ENCODE measurements at regions not wholly inside any gene's neighbourhood (a gene's known extent, or its start where the extent isn't known, plus 50 kb on each side); places are given as distances from the start of the nearest gene placed in this dataset.

GRCh38 chr2:120535081-120535480, 189.1 kb downstream of the INHBB start:
- CTCF ChIA-PET (ENCODE audit: partially characterized antibody) = interaction anchor here (1.5 to 3.2 kb wide), 3 partner anchors 16 to 26 kb away, joined by 3 to 12 read pairs (median 6); no protein-coding TSS in a partner anchor
- no peak overlapping the region for H2BK12ac ChIP-seq (ENCODE audit: low read depth, low read length)
- H3K23ac ChIP-seq (ENCODE audit: insufficient read length) = no peak overlapping the region
- H3K4me2 ChIP-seq (ENCODE audit: insufficient read depth in 1 of 2, low read depth in 2 of 2, low read length in 2 of 2) = no peak overlapping the region
- H2BK20ac ChIP-seq (ENCODE audit: low read length) = no peak overlapping the region
- H2BK120ac ChIP-seq (replicated peaks; ENCODE audit: low read depth, low read length) = no peak overlapping the region
- peaks cover 0 to 8% of the 10 kb centered on the region in 2 experiments; a peak in 1 of 4 replicates for H3K9me3 ChIP-seq (ENCODE audit: insufficient read depth in 2 of 2, low read depth in 1 of 2, low read length in 1 of 2)
- no peak overlapping the region for H3K18ac ChIP-seq (ENCODE audit: extremely low read depth, low read length)
- H3K9ac ChIP-seq (replicated peaks in 1 of 4; ENCODE audit: extremely low read depth in 1 of 4, low read depth in 3 of 4, low read length in 3 of 4) = no peak overlapping the region
- H2BK15ac ChIP-seq (ENCODE audit: low read length) = no peak overlapping the region
- H2AFZ ChIP-seq (ENCODE audit: low read length) = no peak overlapping the region
- DNase-seq (ENCODE audit: low read depth in 1 of 2, low spot score in 2 of 2) = no peak
- H3K4me3 ChIP-seq (ENCODE audit: extremely low read depth in 1 of 4, insufficient read depth in 2 of 4, low read depth in 3 of 4, low read length in 4 of 4) = no peak overlapping the region
- H3K23me2 ChIP-seq (ENCODE audit: low read depth, low read length) = no peaks in the 10 kb centered on the region
- H3K4me1 ChIP-seq (replicated peaks in 1 of 4; ENCODE audit: control insufficient read depth in 3 of 4, insufficient read depth in 4 of 4, low read length in 3 of 4) = no peaks in the 10 kb centered on the region
- H3K27me3 ChIP-seq (replicated peaks in 1 of 4; ENCODE audit: control insufficient read depth in 3 of 4, extremely low read depth in 1 of 4, insufficient read depth in 3 of 4, low read length in 3 of 4) = peaks cover 0 to 6% (median 2%) of the 10 kb centered on the region in 4 experiments; a peak in 3 of 7 replicates
- no peak overlapping the region for H4K91ac ChIP-seq (replicated peaks; ENCODE audit: insufficient read length, low read length)
- no peak overlapping the region for H2BK5ac ChIP-seq (ENCODE audit: low read depth, low read length)
- POLR2A ChIA-PET (ENCODE audit: partially characterized antibody) = no interaction called here
- no peaks in the 10 kb centered on the region for H3K79me1 ChIP-seq (ENCODE audit: low read depth, low read length)
- H3K14ac ChIP-seq (ENCODE audit: insufficient read length) = no peak overlapping the region
- no peak overlapping the region for H4K8ac ChIP-seq (ENCODE audit: extremely low read depth, insufficient read depth, low read length)
- no peak overlapping the region for H3K27ac ChIP-seq (ENCODE audit: low read depth, low read length)
- no peak overlapping the region for H2AK5ac ChIP-seq (ENCODE audit: low read depth, low read length)
- H4K5ac ChIP-seq (ENCODE audit: insufficient read length, low read depth, low read length) = no peak overlapping the region
- no peak overlapping the region for H3K4ac ChIP-seq (replicated peaks; ENCODE audit: insufficient read length, low read depth, low read length)
- no peaks in the 10 kb centered on the region for H3K79me2 ChIP-seq (ENCODE audit: control insufficient read depth in 1 of 2, insufficient read depth in 2 of 2, low read length in 2 of 2)
- H3K36me3 ChIP-seq (ENCODE audit: control insufficient read depth in 2 of 4, insufficient read depth in 4 of 4, low read length in 3 of 4) = no peaks in the 10 kb centered on the region
- FAIRE-seq = no peak
- H3K56ac ChIP-seq (replicated peaks; ENCODE audit: insufficient read length, low read depth, low read length) = no peak overlapping the region
- 77% methylated on average over 5 of the region's 5 CpGs; no CpG with 5 or more reads in 1 of the 2 experiments for WGBS, 2 experiments (ENCODE audit: extremely low coverage in 1 of 2, insufficient coverage in 1 of 2, insufficient read length in 1 of 2, insufficient replicate concordance in 2 of 2, low coverage in 1 of 2, low lambda C conversion rate in 2 of 2, missing lambda C conversion rate in 1 of 2)
- H4K20me1 ChIP-seq (replicated peaks in 1 of 2; ENCODE audit: control insufficient read depth in 1 of 2, insufficient read depth in 2 of 2, low read length in 2 of 2) = no peaks in the 10 kb centered on the region
- TF ChIP-seq TCF12 (IDR thresholded peaks at IDR 0.05; ENCODE audit: low read depth, low read length) (no peak), HDAC6 (IDR thresholded peaks at IDR 0.05; ENCODE audit: low read depth, low read length) (no peak), CHD2 (IDR thresholded peaks at IDR 0.05; ENCODE audit: low read length) (no peak), KDM1A (IDR thresholded peaks at IDR 0.05; ENCODE audit: borderline replicate concordance, low read length) (no peak), RBBP5 (IDR thresholded peaks at IDR 0.05; ENCODE audit: borderline replicate concordance, low read depth, low read length) (no peak), CBX5 (IDR thresholded peaks at IDR 0.05; ENCODE audit: low read depth, low read length) (no peak), JUND (IDR thresholded peaks at IDR 0.05; ENCODE audit: low read length) (no peak)
